Astrocyte (in vitro differentiated cells and primary cell): ENCODE measurements at regions not wholly inside any gene's neighbourhood (a gene's known extent, or its start where the extent isn't known, plus 50 kb on each side); places are given as distances from the start of the nearest gene placed in this dataset.

Experiments used
- DNase-seq: peaks from one replicate; pipeline ENCODE4 v3.0.0-alpha.2; 2010; ENCODE audit warnings: low read depth
- FAIRE-seq: peaks from 2 replicates; lab custom pipeline; 2011; peaks lifted over from hg19 to GRCh38; lab: Jason Lieb, UNC
- H2AFZ ChIP-seq: 2 replicates; pipeline ENCODE4 v1.6.0; 2012; ENCODE audit warnings: low read depth, low read length, inconsistent platforms
- H3K27ac ChIP-seq: 2 replicates; pipeline ENCODE4 v1.5.1; 2011; ENCODE audit warnings: low read depth, low read length, inconsistent platforms
- H3K27me3 ChIP-seq: 2 replicates; pipeline ENCODE4 v1.6.0; 2011; ENCODE audit warnings: low read length, inconsistent platforms; ENCODE audit not compliant: insufficient read depth
- H3K36me3 ChIP-seq: 2 replicates; pipeline ENCODE4 v1.5.1; 2011; ENCODE audit warnings: low read length, inconsistent platforms; ENCODE audit not compliant: insufficient read depth
- H3K4me1 ChIP-seq: 2 replicates; pipeline ENCODE4 v1.5.1; 2011; ENCODE audit warnings: low read length, inconsistent platforms; ENCODE audit not compliant: insufficient read depth
- H3K4me2 ChIP-seq: 2 replicates; pipeline ENCODE4 v1.6.0; 2012; ENCODE audit warnings: low read length, inconsistent platforms
- H3K4me3 ChIP-seq: 2 replicates; pipeline ENCODE4 v1.5.1; 2011; ENCODE audit warnings: low read depth, mild to moderate bottlenecking, low read length, inconsistent platforms; ENCODE audit not compliant: insufficient read depth
- H3K79me2 ChIP-seq: 2 replicates; pipeline ENCODE4 v1.6.0; 2012; ENCODE audit warnings: mild to moderate bottlenecking, low read length, inconsistent platforms; ENCODE audit not compliant: insufficient read depth
- H3K9ac ChIP-seq: 2 replicates; pipeline ENCODE4 v1.6.0; 2012; ENCODE audit warnings: mild to moderate bottlenecking, low read length, inconsistent platforms
- H3K9me3 ChIP-seq: 2 replicates; pipeline ENCODE4 v1.5.1; 2012; ENCODE audit warnings: low read depth, mild to moderate bottlenecking, low read length, inconsistent platforms; ENCODE audit not compliant: insufficient read depth
- H4K20me1 ChIP-seq: 2 replicates; pipeline ENCODE4 v1.6.0; 2012; ENCODE audit warnings: low read length, inconsistent platforms; ENCODE audit not compliant: insufficient read depth
- H3K27ac Mint-ChIP-seq: one replicate; pipeline ENCODE4 v1.8.0; 2021; ENCODE audit warnings: mild to moderate bottlenecking, mixed read lengths; ENCODE audit not compliant: unreplicated experiment
- H3K27me3 Mint-ChIP-seq: one replicate; pipeline ENCODE4 v1.8.0; 2021; ENCODE audit warnings: low read depth, mixed read lengths; ENCODE audit not compliant: unreplicated experiment
- H3K36me3 Mint-ChIP-seq: one replicate; pipeline ENCODE4 v1.8.0; 2021; ENCODE audit warnings: low read depth, mixed read lengths; ENCODE audit not compliant: unreplicated experiment
- H3K4me1 Mint-ChIP-seq: one replicate; pipeline ENCODE4 v1.8.0; 2021; ENCODE audit warnings: low read depth, mixed read lengths; ENCODE audit not compliant: unreplicated experiment
- H3K4me3 Mint-ChIP-seq: one replicate; pipeline ENCODE4 v1.8.0; 2021; ENCODE audit warnings: mild to moderate bottlenecking, moderate library complexity, mixed read lengths; ENCODE audit not compliant: unreplicated experiment
- H3K9me3 Mint-ChIP-seq: one replicate; pipeline ENCODE4 v1.8.0; 2021; ENCODE audit warnings: mild to moderate bottlenecking, mixed read lengths; ENCODE audit not compliant: unreplicated experiment
- CTCF ChIP-seq: IDR thresholded peaks from 2 replicates; pipeline ENCODE4 v1.5.1; 2011; ENCODE audit warnings: low read depth, mild to moderate bottlenecking, inconsistent platforms, low read length, moderate library complexity; ENCODE audit not compliant: insufficient read depth
- EZH2 ChIP-seq: IDR thresholded peaks from 2 replicates; pipeline ENCODE4 v1.6.1; 2012; ENCODE audit warnings: mild to moderate bottlenecking, low read length, inconsistent platforms; ENCODE audit not compliant: insufficient read depth

GRCh38 chr2:7348761-7349160 lies 431.5 kb downstream of the RNF144A start:
- Histone ChIP-seq H4K20me1 (no peaks in the 10 kb centered on the region), H3K27ac (no peak overlapping the region), H3K4me2 (no peak overlapping the region), H3K36me3 (no peaks in the 10 kb centered on the region), H3K9ac (no peak overlapping the region), H3K79me2 (no peaks in the 10 kb centered on the region), H3K9me3 (no peaks in the 10 kb centered on the region), H3K27me3 (no peaks in the 10 kb centered on the region), H3K4me3 (no peak overlapping the region), H3K4me1 (no peaks in the 10 kb centered on the region), H2AFZ (no peak overlapping the region)
- no peaks in the 10 kb centered on the region for H3K4me1 Mint-ChIP-seq
- FAIRE-seq (no peak), DNase-seq (no peak)
- no peaks in the 10 kb centered on the region for H3K36me3 Mint-ChIP-seq
- TF ChIP-seq EZH2: no peak
- TF ChIP-seq CTCF: no peak
- no peak overlapping the region for H3K27ac Mint-ChIP-seq
- H3K27me3 Mint-ChIP-seq: peaks cover 8% of the 10 kb centered on the region
- no peak overlapping the region for H3K4me3 Mint-ChIP-seq
- no peaks in the 10 kb centered on the region for H3K9me3 Mint-ChIP-seq

GRCh38 chr2:7352191-7352590 lies 435.0 kb downstream of the RNF144A start:
- H4K20me1 ChIP-seq: no peaks in the 10 kb centered on the region
- no peaks in the 10 kb centered on the region for H3K9me3 ChIP-seq
- H3K27me3 ChIP-seq: no peaks in the 10 kb centered on the region
- no peaks in the 10 kb centered on the region for H3K4me1 ChIP-seq
- Mint-ChIP-seq H3K27ac (no peak overlapping the region), H3K9me3 (no peaks in the 10 kb centered on the region), H3K36me3 (no peaks in the 10 kb centered on the region), H3K4me3 (no peak overlapping the region), H3K4me1 (no peaks in the 10 kb centered on the region), H3K27me3 (peaks cover 6% of the 10 kb centered on the region)
- FAIRE-seq: no peak
- no peak overlapping the region for H3K9ac ChIP-seq
- H3K27ac ChIP-seq: no peak overlapping the region
- DNase-seq: no peak
- H3K79me2 ChIP-seq: no peaks in the 10 kb centered on the region
- no peaks in the 10 kb centered on the region for H3K36me3 ChIP-seq
- no peak for TF ChIP-seq EZH2
- no peak for TF ChIP-seq CTCF
- H3K4me2 ChIP-seq: no peak overlapping the region
- H2AFZ ChIP-seq: no peak overlapping the region
- no peak overlapping the region for H3K4me3 ChIP-seq

GRCh38 chr2:7353571-7353970 lies 436.4 kb downstream of the RNF144A start:
- H3K4me1 Mint-ChIP-seq: no peaks in the 10 kb centered on the region
- H3K36me3 ChIP-seq: no peaks in the 10 kb centered on the region
- H4K20me1 ChIP-seq: no peaks in the 10 kb centered on the region
- H3K27me3 Mint-ChIP-seq: peaks cover 6% of the 10 kb centered on the region
- H3K36me3 Mint-ChIP-seq: no peaks in the 10 kb centered on the region
- no peaks in the 10 kb centered on the region for H3K79me2 ChIP-seq
- no peak overlapping the region for H3K4me3 Mint-ChIP-seq
- H3K27ac Mint-ChIP-seq: no peak overlapping the region
- no peak overlapping the region for H3K4me3 ChIP-seq
- TF ChIP-seq CTCF (no peak), EZH2 (no peak)
- no peaks in the 10 kb centered on the region for H3K9me3 ChIP-seq
- no peak overlapping the region for H2AFZ ChIP-seq
- H3K9ac ChIP-seq: no peak overlapping the region
- no peaks in the 10 kb centered on the region for H3K27me3 ChIP-seq
- H3K27ac ChIP-seq: no peak overlapping the region
- H3K9me3 Mint-ChIP-seq: no peaks in the 10 kb centered on the region
- no peaks in the 10 kb centered on the region for H3K4me1 ChIP-seq
- no peak overlapping the region for H3K4me2 ChIP-seq
- FAIRE-seq (no peak), DNase-seq (no peak)
